22Rv1 (cell line): ENCODE measurements at regions not wholly inside any gene's neighbourhood (a gene's known extent, or its start where the extent isn't known, plus 50 kb on each side); places are given as distances from the start of the nearest gene placed in this dataset.

Experiments used
- H3K27ac ChIP-seq: fragments of 450-650 bp; 2 replicates; pipeline ENCODE4 v1.5.1; 2017
- ZFX ChIP-seq: fragments of 450-650 bp; IDR thresholded peaks from 2 replicates; pipeline ENCODE4 v1.6.1; 2017; ENCODE audit warnings: antibody characterized with exemption, borderline replicate concordance
- TF ChIP-seq, protein P1 (sequence below): fragments of 450-650 bp; IDR thresholded peaks from 2 replicates; pipeline ENCODE4 v1.5.1; 2017; ENCODE audit warnings: mild to moderate bottlenecking

DNA sequence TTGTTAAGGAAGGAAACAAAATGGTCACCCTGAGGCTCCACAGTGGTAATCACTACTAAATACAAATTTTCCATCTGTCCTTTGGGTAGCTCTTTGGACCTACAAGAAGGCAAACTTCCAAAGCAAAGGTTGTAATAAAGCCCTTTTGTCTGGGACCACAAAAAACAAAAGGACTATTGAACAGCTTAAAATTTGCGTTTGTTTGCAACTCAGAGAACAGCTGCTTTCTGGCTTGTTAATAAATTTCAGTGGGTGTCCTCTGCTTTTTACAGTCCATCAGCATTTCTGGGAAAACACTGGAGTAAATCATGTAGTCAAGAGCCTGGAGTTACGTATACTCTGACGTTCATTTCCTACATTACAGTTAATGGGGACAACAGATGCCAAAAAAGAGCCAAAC is 439.7 kb upstream of the DIAPH2 start:
- no peak overlapping the region for H3K27ac ChIP-seq
- no peak for TF ChIP-seq ZFX
- TF ChIP-seq, protein P1, sequence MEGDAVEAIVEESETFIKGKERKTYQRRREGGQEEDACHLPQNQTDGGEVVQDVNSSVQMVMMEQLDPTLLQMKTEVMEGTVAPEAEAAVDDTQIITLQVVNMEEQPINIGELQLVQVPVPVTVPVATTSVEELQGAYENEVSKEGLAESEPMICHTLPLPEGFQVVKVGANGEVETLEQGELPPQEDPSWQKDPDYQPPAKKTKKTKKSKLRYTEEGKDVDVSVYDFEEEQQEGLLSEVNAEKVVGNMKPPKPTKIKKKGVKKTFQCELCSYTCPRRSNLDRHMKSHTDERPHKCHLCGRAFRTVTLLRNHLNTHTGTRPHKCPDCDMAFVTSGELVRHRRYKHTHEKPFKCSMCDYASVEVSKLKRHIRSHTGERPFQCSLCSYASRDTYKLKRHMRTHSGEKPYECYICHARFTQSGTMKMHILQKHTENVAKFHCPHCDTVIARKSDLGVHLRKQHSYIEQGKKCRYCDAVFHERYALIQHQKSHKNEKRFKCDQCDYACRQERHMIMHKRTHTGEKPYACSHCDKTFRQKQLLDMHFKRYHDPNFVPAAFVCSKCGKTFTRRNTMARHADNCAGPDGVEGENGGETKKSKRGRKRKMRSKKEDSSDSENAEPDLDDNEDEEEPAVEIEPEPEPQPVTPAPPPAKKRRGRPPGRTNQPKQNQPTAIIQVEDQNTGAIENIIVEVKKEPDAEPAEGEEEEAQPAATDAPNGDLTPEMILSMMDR = no peak

DNA sequence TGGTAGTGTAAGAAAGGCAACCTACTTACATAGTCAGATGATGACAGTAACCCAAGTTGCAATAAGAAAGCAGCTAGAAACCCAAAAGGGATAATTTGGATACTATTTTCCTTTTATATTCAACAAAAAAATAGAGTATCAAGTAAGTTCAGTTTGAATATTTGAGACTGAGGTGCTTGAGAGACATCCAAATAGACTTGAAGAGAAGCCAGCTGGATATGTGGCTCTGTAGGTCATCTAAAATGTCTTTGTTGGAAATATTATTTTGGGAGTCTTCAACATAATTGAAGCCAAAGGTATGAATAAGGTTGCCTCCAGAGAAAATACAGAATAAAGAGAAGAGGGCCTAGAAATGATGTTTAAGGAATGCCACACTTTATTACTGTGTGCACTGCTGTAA is 438.2 kb upstream of the DIAPH2 start:
- TF ChIP-seq, protein P1 = no peak
- TF ChIP-seq ZFX = no peak
- no peak overlapping the region for H3K27ac ChIP-seq
